HG03025 (cell line): ENCODE measurements at regions not wholly inside any gene's neighbourhood (a gene's known extent, or its start where the extent isn't known, plus 50 kb on each side); places are given as distances from the start of the nearest gene placed in this dataset.
A peak's percentile ranks its signal among the peaks of the same experiment; 100 is the strongest.

Experiments
- ATAC-seq: cut with Tn5 transposase; IDR thresholded peaks from one replicate; pipeline ENCODE4 v1.9.1; 2021; ENCODE audit warnings: mild to moderate bottlenecking, moderate library complexity; ENCODE audit not compliant: unreplicated experiment, low FRiP score

- no peak for ATAC-seq
Measured at GRCh38 chr7:10703059-10703458, 270.6 kb upstream of the PHF14 start.

- no peak for ATAC-seq
Measured at GRCh38 chr7:10703981-10704380, 269.7 kb upstream of the PHF14 start.

- no peak for ATAC-seq
Measured at GRCh38 chr7:10704653-10705052, 269.0 kb upstream of the PHF14 start.

- peak; percentile 100 for ATAC-seq
Measured at GRCh38 chr7:10706875-10707493, 266.7 kb upstream of the PHF14 start.

GRCh38 chr7:10707519-10707918, 266.2 kb upstream of the PHF14 start:
- ATAC-seq: peak; percentile 46

GRCh38 chr7:10708447-10708846, 265.2 kb upstream of the PHF14 start:
- ATAC-seq: no peak

- ATAC-seq: peak; percentile 65
Measured at GRCh38 chr7:10718768-10719167, 254.9 kb upstream of the PHF14 start.

- no peak for ATAC-seq
Measured at GRCh38 chr7:10720042-10720441, 253.6 kb upstream of the PHF14 start.

- ATAC-seq: no peak
Measured at GRCh38 chr7:10721289-10721688, 252.4 kb upstream of the PHF14 start.

- no peak for ATAC-seq
Measured at GRCh38 chr7:10723832-10724231, 249.8 kb upstream of the PHF14 start.

- ATAC-seq: no peak
Measured at GRCh38 chr7:10724449-10724848, 249.2 kb upstream of the PHF14 start.

GRCh38 chr7:10727636-10728035, 246.0 kb upstream of the PHF14 start:
- ATAC-seq: no peak

- ATAC-seq: no peak
Measured at GRCh38 chr7:10731253-10731773, 242.4 kb upstream of the PHF14 start.

- ATAC-seq: no peak
Measured at GRCh38 chr7:10733747-10734146, 239.9 kb upstream of the PHF14 start.

- ATAC-seq: no peak
Measured at GRCh38 chr7:10734595-10734994, 239.1 kb upstream of the PHF14 start.

- no peak for ATAC-seq
Measured at GRCh38 chr7:10739401-10739800, 234.3 kb upstream of the PHF14 start.

GRCh38 chr7:10740805-10741204, 232.9 kb upstream of the PHF14 start:
- ATAC-seq: no peak

- no peak for ATAC-seq
Measured at GRCh38 chr7:10756981-10757380, 216.7 kb upstream of the PHF14 start.

GRCh38 chr7:10759120-10759519, 214.6 kb upstream of the PHF14 start:
- no peak for ATAC-seq

GRCh38 chr7:10767771-10768170, 205.9 kb upstream of the PHF14 start:
- ATAC-seq: no peak

GRCh38 chr7:10770176-10770575, 203.5 kb upstream of the PHF14 start:
- ATAC-seq: no peak

GRCh38 chr7:10773430-10773829, 200.2 kb upstream of the PHF14 start:
- ATAC-seq: no peak
